ENCODE measurements at regions not wholly inside any gene's neighbourhood (a gene's known extent, or its start where the extent isn't known, plus 50 kb on each side); places are given as distances from the start of the nearest gene placed in this dataset.

GRCh38 chr13:74052402-74052928 is 81.7 kb downstream of the KLF12 start:
- no peak for TF ChIP-seq CTCF (conservative IDR thresholded peaks at IDR 0.05)
- peaks cover 11% of the 10 kb centered on the region for H3K36me3 Mint-ChIP-seq
- peaks cover 31% of the 10 kb centered on the region for H3K4me1 Mint-ChIP-seq (ENCODE audit: unreplicated experiment)
- no peak for DNase-seq (ENCODE audit: extremely low spot score, unreplicated experiment)
- H3K4me3 Mint-ChIP-seq: no peak overlapping the region
- H3K27ac Mint-ChIP-seq: no peak overlapping the region
- H3K27me3 Mint-ChIP-seq: no peaks in the 10 kb centered on the region
- H3K9me3 Mint-ChIP-seq: peaks cover 5% of the 10 kb centered on the region

DNA sequence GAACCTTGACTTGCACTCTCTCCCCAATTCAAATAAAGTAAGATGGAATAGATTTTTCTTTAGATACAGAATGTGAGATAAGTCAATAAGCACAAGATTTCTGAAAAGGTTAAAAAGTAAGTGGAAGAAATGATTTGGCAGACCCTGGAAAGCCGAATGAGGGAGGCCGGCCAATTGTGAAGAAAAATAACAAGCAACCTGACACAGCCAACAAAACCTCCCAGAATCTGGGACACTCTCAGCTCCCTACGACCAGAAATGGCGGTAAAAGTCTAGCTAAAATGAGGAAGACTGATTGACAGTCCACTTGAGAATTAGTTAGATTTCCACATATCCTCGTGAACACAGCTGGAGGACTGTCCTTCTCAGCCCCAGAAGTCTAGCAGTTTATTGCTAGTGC is 85.4 kb downstream of the KLF12 start:
- Mint-ChIP-seq H3K36me3 (peaks cover 14% of the 10 kb centered on the region), H3K4me3 (no peak overlapping the region), H3K9me3 (peaks cover 4% of the 10 kb centered on the region), H3K27ac (peak overlapping the region; percentile 93), H3K27me3 (no peaks in the 10 kb centered on the region), H3K4me1 (ENCODE audit: unreplicated experiment) (peaks cover 21% of the 10 kb centered on the region)
- TF ChIP-seq CTCF (conservative IDR thresholded peaks at IDR 0.05): no peak
- no peak for DNase-seq (ENCODE audit: extremely low spot score, unreplicated experiment)

DNA sequence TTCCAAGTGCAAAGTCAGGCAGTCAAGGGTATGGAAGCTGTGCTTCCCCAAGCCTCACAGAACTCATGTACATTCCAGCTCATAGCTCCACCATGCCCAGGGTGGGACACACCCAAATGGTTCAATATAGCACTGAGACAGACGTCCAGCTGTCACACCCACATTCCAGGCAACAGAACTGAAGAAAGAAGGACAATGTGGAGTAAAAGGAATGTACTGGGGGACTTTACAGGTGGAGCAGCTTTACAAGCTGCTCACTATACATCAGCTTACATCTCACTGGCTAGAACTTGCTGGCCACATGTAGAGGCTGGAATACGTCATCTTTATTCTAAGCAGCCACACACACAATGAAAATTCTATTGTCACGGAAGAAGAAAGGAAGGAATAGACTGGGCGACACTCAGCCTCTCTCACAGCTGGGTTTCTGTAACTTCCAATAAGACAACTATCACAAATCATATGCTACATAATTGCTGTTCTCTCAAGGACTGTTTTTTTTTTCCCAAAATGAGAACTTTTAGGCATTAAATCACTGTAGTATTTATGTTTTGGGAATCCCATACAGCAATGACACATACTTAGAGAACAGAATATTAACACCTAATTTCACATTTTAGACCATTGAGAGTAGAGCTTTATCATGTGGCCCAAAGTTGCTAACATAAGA is 86.1 kb downstream of the KLF12 start:
- peak overlapping the region; percentile 93 for H3K27ac Mint-ChIP-seq
- no peak for TF ChIP-seq CTCF (conservative IDR thresholded peaks at IDR 0.05)
- DNase-seq (ENCODE audit: extremely low spot score, unreplicated experiment): no peak
- H3K27me3 Mint-ChIP-seq: no peaks in the 10 kb centered on the region
- H3K9me3 Mint-ChIP-seq: peaks cover 4% of the 10 kb centered on the region
- H3K4me1 Mint-ChIP-seq (ENCODE audit: unreplicated experiment): peaks cover 21% of the 10 kb centered on the region
- H3K36me3 Mint-ChIP-seq: peaks cover 17% of the 10 kb centered on the region
- peak overlapping the region; percentile 14 for H3K4me3 Mint-ChIP-seq

DNA sequence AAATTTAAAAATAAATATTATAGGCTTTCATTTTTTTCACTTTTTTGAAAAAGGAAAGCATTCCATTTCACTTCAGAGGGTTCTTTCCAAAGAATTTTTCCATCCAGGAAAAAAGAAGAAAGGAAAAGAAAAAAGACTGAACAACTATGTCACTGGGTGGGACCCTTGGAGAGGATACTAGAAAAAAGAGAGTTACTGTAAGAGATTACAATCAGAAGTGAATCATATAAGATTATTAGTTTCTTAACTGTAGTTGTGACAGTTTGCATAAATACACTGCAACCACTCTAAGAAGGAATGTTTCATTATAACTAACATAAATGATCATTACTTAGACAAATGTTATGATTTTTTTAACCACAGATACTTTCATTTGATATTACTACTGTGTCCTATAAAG is 87.8 kb downstream of the KLF12 start:
- peaks cover 23% of the 10 kb centered on the region for H3K4me1 Mint-ChIP-seq (ENCODE audit: unreplicated experiment)
- H3K36me3 Mint-ChIP-seq: peaks cover 17% of the 10 kb centered on the region
- no peaks in the 10 kb centered on the region for H3K27me3 Mint-ChIP-seq
- no peak for DNase-seq (ENCODE audit: extremely low spot score, unreplicated experiment)
- no peak overlapping the region for H3K27ac Mint-ChIP-seq
- peaks cover 4% of the 10 kb centered on the region for H3K9me3 Mint-ChIP-seq
- no peak for TF ChIP-seq CTCF (conservative IDR thresholded peaks at IDR 0.05)
- no peak overlapping the region for H3K4me3 Mint-ChIP-seq

DNA sequence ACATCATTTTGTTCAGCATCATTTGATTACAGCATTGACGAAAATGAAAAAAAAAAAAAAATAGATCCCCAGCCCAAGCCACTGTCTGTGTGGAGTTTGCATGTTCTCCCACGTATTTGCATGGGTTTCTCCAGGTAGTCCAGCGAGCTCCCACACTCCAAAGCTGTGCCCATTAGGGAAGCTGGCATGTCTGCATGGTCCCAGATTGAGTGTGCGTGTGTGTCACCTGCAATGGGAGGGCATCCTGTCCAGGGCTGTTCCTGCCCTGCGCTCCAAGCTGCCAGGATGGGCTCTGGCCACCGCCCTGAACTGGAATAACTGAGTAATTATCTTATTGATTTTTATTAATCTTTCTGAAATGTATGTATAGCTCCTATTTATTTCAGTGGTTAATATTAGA is 88.6 kb downstream of the KLF12 start:
- H3K4me1 Mint-ChIP-seq (ENCODE audit: unreplicated experiment): peaks cover 29% of the 10 kb centered on the region
- H3K36me3 Mint-ChIP-seq: peaks cover 17% of the 10 kb centered on the region
- H3K27ac Mint-ChIP-seq: no peak overlapping the region
- no peak for TF ChIP-seq CTCF (conservative IDR thresholded peaks at IDR 0.05)
- H3K9me3 Mint-ChIP-seq: peaks cover 4% of the 10 kb centered on the region
- no peaks in the 10 kb centered on the region for H3K27me3 Mint-ChIP-seq
- DNase-seq (ENCODE audit: extremely low spot score, unreplicated experiment): no peak
- H3K4me3 Mint-ChIP-seq: no peak overlapping the region

Measured in type B pancreatic cell (in vitro differentiated cells).